Tibial nerve (tissue), 4 donors: ENCODE measurements at regions not wholly inside any gene's neighbourhood (a gene's known extent, or its start where the extent isn't known, plus 50 kb on each side); places are given as distances from the start of the nearest gene placed in this dataset.

Experiments used
- EP300 ChIP-seq, 2 donors: sonication (generic); formaldehyde crosslinking; IDR thresholded peaks; one replicate each; pipeline ENCODE4 v1.6.1; 2017; ENCODE audit warnings: antibody characterized with exemption in 2 of 2, mild to moderate bottlenecking in 1 of 2
- POLR2A ChIP-seq, 2 donors: fragments of 450-650 bp; IDR thresholded peaks; one replicate each; pipeline ENCODE4 v1.6.1; 2017; ENCODE audit warnings: antibody characterized with exemption in 2 of 2, mild to moderate bottlenecking in 2 of 2, moderate library complexity in 2 of 2
- TF ChIP-seq, protein P1 (sequence below), 5 experiments: fragments of 200-600 bp in 3 of 5; fragments of 450-650 bp in 2 of 5; sonication (generic) in 3 of 5; IDR thresholded peaks; one replicate each; pipeline ENCODE4 v1.5.1; 2016 to 2019; ENCODE audit warnings: antibody characterized with exemption in 5 of 5, mild to moderate bottlenecking in 3 of 5, moderate library complexity in 2 of 5

DNA sequence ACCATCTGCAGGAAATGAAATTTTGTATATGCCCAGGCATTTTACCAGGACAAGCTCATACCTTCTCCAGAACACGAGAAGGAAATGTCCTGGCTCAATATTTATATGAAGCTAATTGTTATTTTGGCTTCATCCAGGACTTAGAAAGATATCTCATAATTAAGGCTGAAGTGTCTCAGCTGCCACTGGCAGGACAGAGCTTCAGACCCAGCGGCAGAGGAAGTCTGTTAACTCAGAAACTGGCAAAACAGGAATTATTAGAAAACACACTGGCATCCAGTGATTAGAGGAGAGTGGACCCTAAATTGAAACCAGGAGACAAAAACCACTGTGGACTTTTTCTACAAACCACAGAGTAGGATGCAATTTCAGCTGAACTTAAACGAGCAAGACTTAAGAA, 329.7 kb downstream of the CYRIA start:
- TF ChIP-seq EP300 (IDR thresholded peaks at IDR 0.05) (no peak), POLR2A (IDR thresholded peaks at IDR 0.05) (no peak)
- TF ChIP-seq, protein P1, sequence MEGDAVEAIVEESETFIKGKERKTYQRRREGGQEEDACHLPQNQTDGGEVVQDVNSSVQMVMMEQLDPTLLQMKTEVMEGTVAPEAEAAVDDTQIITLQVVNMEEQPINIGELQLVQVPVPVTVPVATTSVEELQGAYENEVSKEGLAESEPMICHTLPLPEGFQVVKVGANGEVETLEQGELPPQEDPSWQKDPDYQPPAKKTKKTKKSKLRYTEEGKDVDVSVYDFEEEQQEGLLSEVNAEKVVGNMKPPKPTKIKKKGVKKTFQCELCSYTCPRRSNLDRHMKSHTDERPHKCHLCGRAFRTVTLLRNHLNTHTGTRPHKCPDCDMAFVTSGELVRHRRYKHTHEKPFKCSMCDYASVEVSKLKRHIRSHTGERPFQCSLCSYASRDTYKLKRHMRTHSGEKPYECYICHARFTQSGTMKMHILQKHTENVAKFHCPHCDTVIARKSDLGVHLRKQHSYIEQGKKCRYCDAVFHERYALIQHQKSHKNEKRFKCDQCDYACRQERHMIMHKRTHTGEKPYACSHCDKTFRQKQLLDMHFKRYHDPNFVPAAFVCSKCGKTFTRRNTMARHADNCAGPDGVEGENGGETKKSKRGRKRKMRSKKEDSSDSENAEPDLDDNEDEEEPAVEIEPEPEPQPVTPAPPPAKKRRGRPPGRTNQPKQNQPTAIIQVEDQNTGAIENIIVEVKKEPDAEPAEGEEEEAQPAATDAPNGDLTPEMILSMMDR (IDR thresholded peaks at IDR 0.05) = no peak
